ENCODE measurements at regions not wholly inside any gene's neighbourhood (a gene's known extent, or its start where the extent isn't known, plus 50 kb on each side); places are given as distances from the start of the nearest gene placed in this dataset.

- DNase-seq: no peak
Measured at GRCh38 chr14:32006263-32007110, 70.6 kb upstream of the ARHGAP5 start.

- DNase-seq: no peak
Measured at GRCh38 chr14:32007755-32008362, 69.2 kb upstream of the ARHGAP5 start.

GRCh38 chr14:32008602-32009193 is 68.4 kb upstream of the ARHGAP5 start:
- no peak for DNase-seq

GRCh38 chr14:32009221-32009975 is 67.7 kb upstream of the ARHGAP5 start:
- no peak for DNase-seq

- DNase-seq: no peak
Measured at GRCh38 chr14:32009976-32010581, 67.0 kb upstream of the ARHGAP5 start.

- no peak for DNase-seq
Measured at GRCh38 chr14:32010604-32011125, 66.4 kb upstream of the ARHGAP5 start.

- no peak for DNase-seq
Measured at GRCh38 chr14:32011225-32011624, 65.9 kb upstream of the ARHGAP5 start.

GRCh38 chr14:32012062-32012461 is 65.0 kb upstream of the ARHGAP5 start:
- no peak for DNase-seq

GRCh38 chr14:32012571-32012970 is 64.5 kb upstream of the ARHGAP5 start:
- no peak for DNase-seq

GRCh38 chr14:32013083-32013482 is 64.0 kb upstream of the ARHGAP5 start:
- DNase-seq: no peak

GRCh38 chr14:32014057-32014456 is 63.0 kb upstream of the ARHGAP5 start:
- DNase-seq: no peak

GRCh38 chr14:32014498-32014897 is 62.6 kb upstream of the ARHGAP5 start:
- DNase-seq: no peak

- no peak for DNase-seq
Measured at GRCh38 chr14:32015166-32015565, 61.9 kb upstream of the ARHGAP5 start.

- no peak for DNase-seq
Measured at GRCh38 chr14:32017587-32017986, 59.5 kb upstream of the ARHGAP5 start.

GRCh38 chr14:32018391-32019092 is 58.6 kb upstream of the ARHGAP5 start:
- DNase-seq: no peak

- no peak for DNase-seq
Measured at GRCh38 chr14:32019276-32019675, 57.8 kb upstream of the ARHGAP5 start.

GRCh38 chr14:32020882-32021281 is 56.2 kb upstream of the ARHGAP5 start:
- no peak for DNase-seq

- DNase-seq: no peak
Measured at GRCh38 chr14:32021341-32021740, 55.8 kb upstream of the ARHGAP5 start.

- no peak for DNase-seq
Measured at GRCh38 chr14:32022525-32022924, 54.6 kb upstream of the ARHGAP5 start.

- DNase-seq: no peak
Measured at GRCh38 chr14:32022938-32023466, 54.1 kb upstream of the ARHGAP5 start.

- no peak for DNase-seq
Measured at GRCh38 chr14:32023540-32023939, 53.6 kb upstream of the ARHGAP5 start.

Data from stimulated activated CD4-positive, alpha-beta T cell treated with anti-CD3 and anti-CD28 coated beads, Interleukin-2, amount 100 ng/mL, for 24 hours (primary cell).